Activated CD8-positive, alpha-beta memory T cell treated with anti-CD3 and anti-CD28 coated beads, Interleukin-2, amount 10 ng/mL, durations not matched to agents 7 days and 5 days (primary cell): ENCODE measurements at regions not wholly inside any gene's neighbourhood (a gene's known extent, or its start where the extent isn't known, plus 50 kb on each side); places are given as distances from the start of the nearest gene placed in this dataset.

Source experiments
- ATAC-seq: fragments of 150-1000 bp; cut with Tn5 transposase; one replicate; pipeline ENCODE4 v1.10.0; 2021; ENCODE audit warnings: moderate library complexity
- CTCF ChIA-PET: fragments of 350-600 bp; sonication (Branson Sonifier 250); formaldehyde crosslinking; loops from one replicate; lab custom pipeline; 2021; ENCODE audit warnings: antibody characterized with exemption; lab: Charles Lee
- DNase-seq: peaks from one replicate; pipeline ENCODE4 v3.0.0-alpha.2; 2020
- H3K27ac Mint-ChIP-seq: one replicate; pipeline ENCODE4 v1.8.0; 2021; ENCODE audit warnings: mild to moderate bottlenecking, mixed read lengths
- H3K27me3 Mint-ChIP-seq: one replicate; pipeline ENCODE4 v1.8.0; 2021; ENCODE audit warnings: mixed read lengths
- H3K36me3 Mint-ChIP-seq: one replicate; pipeline ENCODE4 v1.8.0; 2021; ENCODE audit warnings: mild to moderate bottlenecking, mixed read lengths
- H3K4me1 Mint-ChIP-seq: one replicate; pipeline ENCODE4 v1.8.0; 2021; ENCODE audit warnings: mixed read lengths
- H3K4me3 Mint-ChIP-seq: one replicate; pipeline ENCODE4 v1.8.0; 2021; ENCODE audit warnings: mild to moderate bottlenecking, moderate library complexity, mixed read lengths
- H3K9me3 Mint-ChIP-seq: one replicate; pipeline ENCODE4 v1.8.0; 2022; ENCODE audit warnings: low read depth, mixed read lengths

DNA sequence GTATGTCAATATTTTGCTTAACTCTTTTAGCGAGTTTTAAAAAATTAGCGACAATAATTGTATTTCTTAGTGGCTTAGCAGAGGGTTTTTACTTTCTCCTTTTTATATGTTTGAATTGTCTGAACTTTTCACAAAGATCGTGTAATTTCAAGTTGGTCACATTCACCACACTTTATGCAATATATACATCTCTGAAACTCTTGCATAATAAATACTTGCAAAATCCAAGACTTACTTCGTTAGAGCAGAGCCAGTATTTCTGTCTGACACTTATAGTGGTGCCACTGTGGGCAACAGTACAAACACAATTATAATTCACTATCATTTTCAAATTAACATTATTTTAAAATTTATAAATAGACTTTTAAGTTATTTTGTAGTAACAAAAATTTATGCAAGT, 62.0 kb downstream of the SUCNR1 start:
- H3K9me3 Mint-ChIP-seq = no peaks in the 10 kb centered on the region
- no peak for ATAC-seq
- peaks cover 19% of the 10 kb centered on the region for H3K27me3 Mint-ChIP-seq
- no peak overlapping the region for H3K27ac Mint-ChIP-seq
- no peak for DNase-seq
- H3K36me3 Mint-ChIP-seq = no peaks in the 10 kb centered on the region
- H3K4me1 Mint-ChIP-seq = no peaks in the 10 kb centered on the region
- CTCF ChIA-PET = no interaction called here
- no peak overlapping the region for H3K4me3 Mint-ChIP-seq

DNA sequence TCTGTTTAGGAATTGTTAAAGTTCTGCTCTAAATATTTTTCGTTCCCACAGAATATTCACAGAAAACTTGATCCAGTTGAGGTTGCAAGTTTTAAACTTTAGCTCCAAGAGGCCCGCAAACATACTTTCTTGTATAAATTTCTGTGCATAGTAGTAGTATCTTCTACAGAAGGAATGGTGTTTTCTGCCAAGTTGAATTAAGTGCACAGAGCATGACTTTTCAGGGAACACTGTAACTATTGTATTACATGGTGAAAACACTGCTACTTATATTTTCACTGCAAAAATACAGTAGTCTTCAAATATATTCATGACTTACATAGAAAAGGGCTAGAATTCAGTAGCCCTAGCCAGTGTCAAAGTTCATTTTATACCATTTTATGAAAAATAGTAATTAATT, 67.0 kb downstream of the SUCNR1 start:
- Mint-ChIP-seq H3K9me3 (no peaks in the 10 kb centered on the region), H3K27ac (no peak overlapping the region), H3K4me1 (no peaks in the 10 kb centered on the region), H3K36me3 (no peaks in the 10 kb centered on the region), H3K4me3 (no peak overlapping the region), H3K27me3 (peaks cover 33% of the 10 kb centered on the region)
- CTCF ChIA-PET = no interaction called here
- no peak for ATAC-seq
- no peak for DNase-seq

DNA sequence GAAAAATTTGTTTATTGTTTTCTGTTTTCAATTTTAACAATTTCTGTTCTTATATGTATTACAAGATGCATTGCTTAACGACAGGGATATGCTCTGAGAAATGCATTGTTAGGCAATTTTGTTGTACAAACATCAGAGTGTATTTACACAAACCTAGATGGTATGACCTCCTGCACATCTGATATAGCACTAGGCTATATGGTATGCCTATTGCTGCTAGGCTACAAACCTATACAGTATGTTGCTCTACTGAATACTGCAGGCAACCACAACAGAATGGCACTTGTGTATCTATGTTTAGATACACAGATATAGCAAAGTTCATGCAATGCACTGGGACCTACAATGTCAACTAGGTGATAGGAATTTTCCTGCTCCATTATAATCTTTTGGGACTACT, 70.1 kb downstream of the SUCNR1 start:
- CTCF ChIA-PET = no interaction called here
- DNase-seq (no peak), ATAC-seq (no peak)
- H3K27ac Mint-ChIP-seq = no peak overlapping the region
- no peaks in the 10 kb centered on the region for H3K4me1 Mint-ChIP-seq
- H3K36me3 Mint-ChIP-seq = no peaks in the 10 kb centered on the region
- peaks cover 41% of the 10 kb centered on the region for H3K27me3 Mint-ChIP-seq
- no peaks in the 10 kb centered on the region for H3K9me3 Mint-ChIP-seq
- H3K4me3 Mint-ChIP-seq = no peak overlapping the region

DNA sequence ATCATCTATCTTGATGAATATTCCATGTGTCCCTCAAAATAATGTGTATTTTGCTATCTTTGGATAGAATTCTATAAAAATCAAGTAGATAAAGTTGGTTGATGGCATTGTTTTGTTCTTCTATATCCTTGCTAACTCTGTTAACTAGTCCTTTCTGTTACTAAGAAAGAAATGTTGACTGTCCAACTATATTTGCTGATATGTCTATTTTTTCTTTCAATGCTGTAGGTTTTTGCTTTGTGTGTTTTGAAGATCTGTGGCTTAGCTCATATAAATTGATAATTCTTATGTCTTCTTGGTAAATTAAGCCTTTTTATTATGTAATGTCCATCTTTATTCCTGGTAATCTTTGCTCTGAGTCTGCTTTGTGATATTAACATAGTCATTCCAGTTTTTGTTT, 70.9 kb downstream of the SUCNR1 start:
- Mint-ChIP-seq H3K27me3 (peaks cover 37% of the 10 kb centered on the region), H3K9me3 (no peaks in the 10 kb centered on the region), H3K4me1 (no peaks in the 10 kb centered on the region), H3K27ac (no peak overlapping the region), H3K4me3 (no peak overlapping the region), H3K36me3 (no peaks in the 10 kb centered on the region)
- CTCF ChIA-PET = no interaction called here
- ATAC-seq (no peak), DNase-seq (no peak)

DNA sequence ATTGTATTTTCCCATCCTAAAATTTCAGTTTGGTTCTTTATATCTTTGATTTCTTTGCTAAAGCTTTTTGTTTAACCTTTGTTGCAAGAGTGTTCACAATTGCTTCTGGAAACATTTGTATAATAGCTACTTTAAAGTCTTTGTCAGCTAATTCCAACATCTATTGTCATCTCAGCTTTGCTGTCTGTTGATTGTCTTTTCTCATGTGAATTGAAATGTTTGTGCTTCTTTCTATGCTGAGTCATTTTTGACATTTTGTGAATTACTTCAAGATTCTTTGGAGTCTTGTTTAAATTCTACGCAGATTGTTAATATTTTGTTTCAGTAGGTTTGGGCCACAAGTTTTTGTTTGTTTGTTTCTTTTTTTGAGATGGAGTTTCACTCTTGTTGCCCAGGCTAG, 73.2 kb downstream of the SUCNR1 start:
- Mint-ChIP-seq H3K4me3 (no peak overlapping the region), H3K27ac (no peak overlapping the region), H3K36me3 (no peaks in the 10 kb centered on the region), H3K9me3 (no peaks in the 10 kb centered on the region), H3K27me3 (peaks cover 37% of the 10 kb centered on the region), H3K4me1 (no peaks in the 10 kb centered on the region)
- ATAC-seq (no peak), DNase-seq (no peak)
- CTCF ChIA-PET = no interaction called here

DNA sequence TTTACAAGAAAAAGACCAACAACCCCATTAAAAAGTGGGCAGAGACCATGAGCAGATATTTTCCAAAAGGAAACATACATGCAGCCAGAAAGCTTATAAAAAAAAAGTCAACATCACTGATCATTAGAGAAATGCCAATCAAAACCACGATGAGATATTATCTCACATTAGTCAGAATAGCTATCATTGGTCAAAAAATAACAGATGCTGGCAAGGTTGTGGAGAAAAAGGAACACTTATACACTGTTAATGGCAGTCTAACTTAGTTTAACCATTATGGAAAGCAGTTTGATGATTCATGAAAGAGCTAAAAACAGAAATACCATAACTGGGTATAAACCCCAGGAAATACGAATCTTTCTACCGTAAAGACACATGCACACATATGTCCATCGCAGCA, 76.3 kb downstream of the SUCNR1 start:
- H3K27ac Mint-ChIP-seq = no peak overlapping the region
- no peak for DNase-seq
- H3K27me3 Mint-ChIP-seq = peaks cover 38% of the 10 kb centered on the region
- ATAC-seq = no peak
- H3K4me1 Mint-ChIP-seq = no peaks in the 10 kb centered on the region
- H3K4me3 Mint-ChIP-seq = no peak overlapping the region
- no peaks in the 10 kb centered on the region for H3K36me3 Mint-ChIP-seq
- CTCF ChIA-PET = no interaction called here
- H3K9me3 Mint-ChIP-seq = no peaks in the 10 kb centered on the region

DNA sequence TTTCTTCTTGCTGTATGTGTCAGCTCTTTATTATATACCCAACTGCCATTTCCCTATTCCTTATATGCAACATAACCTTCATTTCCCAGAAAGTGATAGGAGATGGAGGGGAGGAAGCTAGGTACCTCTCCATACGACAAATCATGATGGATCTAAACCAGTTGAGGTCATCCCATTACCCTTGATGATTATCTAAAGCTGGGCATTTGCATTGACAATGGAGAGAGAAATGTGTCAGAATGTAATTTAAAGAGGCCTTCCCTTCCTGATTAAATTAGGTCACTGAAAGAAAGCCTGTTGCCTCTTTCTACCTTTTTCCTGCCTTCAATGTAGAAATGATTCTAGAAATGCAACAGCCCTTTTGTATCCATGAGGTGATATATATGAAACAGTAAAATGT, 81.9 kb downstream of the SUCNR1 start:
- H3K9me3 Mint-ChIP-seq = no peaks in the 10 kb centered on the region
- H3K36me3 Mint-ChIP-seq = no peaks in the 10 kb centered on the region
- H3K4me3 Mint-ChIP-seq = no peak overlapping the region
- peaks cover 16% of the 10 kb centered on the region for H3K27me3 Mint-ChIP-seq
- ATAC-seq (no peak), DNase-seq (no peak)
- CTCF ChIA-PET = no interaction called here
- H3K27ac Mint-ChIP-seq = no peak overlapping the region
- H3K4me1 Mint-ChIP-seq = no peaks in the 10 kb centered on the region

DNA sequence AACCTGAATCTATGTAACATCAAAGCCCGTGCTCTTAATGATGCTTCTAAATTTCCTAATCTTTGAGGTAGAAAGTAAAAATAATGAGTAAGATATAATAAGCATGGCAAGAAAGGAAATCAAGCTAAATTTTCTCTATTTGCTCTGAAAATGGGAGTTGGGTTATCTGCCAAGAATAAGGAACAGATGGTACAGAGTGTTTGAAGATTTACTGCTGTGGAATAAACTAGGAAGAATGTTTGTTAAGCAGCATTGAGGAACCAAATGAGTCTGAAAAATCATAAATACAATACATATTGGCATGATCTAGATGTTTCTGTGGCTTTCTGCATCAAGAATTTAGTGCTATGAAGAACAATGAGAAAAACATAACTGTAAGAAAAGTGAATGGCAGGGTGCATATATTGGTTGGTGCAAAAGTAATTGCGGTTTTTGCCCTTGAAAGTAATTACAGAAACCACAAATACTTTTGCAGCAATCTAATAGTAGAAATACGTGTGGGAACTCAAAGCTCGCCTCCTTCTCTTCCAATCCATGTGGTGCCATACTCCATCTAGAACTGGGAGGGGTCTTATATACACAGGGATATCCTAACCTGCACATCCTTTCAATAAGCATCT, 87.6 kb downstream of the SUCNR1 start:
- H3K4me1 Mint-ChIP-seq = no peaks in the 10 kb centered on the region
- H3K36me3 Mint-ChIP-seq = no peaks in the 10 kb centered on the region
- H3K9me3 Mint-ChIP-seq = no peaks in the 10 kb centered on the region
- H3K4me3 Mint-ChIP-seq = no peak overlapping the region
- no peak for ATAC-seq
- no peak overlapping the region for H3K27ac Mint-ChIP-seq
- no peak for DNase-seq
- peaks cover 4% of the 10 kb centered on the region for H3K27me3 Mint-ChIP-seq
- CTCF ChIA-PET = no interaction called here

DNA sequence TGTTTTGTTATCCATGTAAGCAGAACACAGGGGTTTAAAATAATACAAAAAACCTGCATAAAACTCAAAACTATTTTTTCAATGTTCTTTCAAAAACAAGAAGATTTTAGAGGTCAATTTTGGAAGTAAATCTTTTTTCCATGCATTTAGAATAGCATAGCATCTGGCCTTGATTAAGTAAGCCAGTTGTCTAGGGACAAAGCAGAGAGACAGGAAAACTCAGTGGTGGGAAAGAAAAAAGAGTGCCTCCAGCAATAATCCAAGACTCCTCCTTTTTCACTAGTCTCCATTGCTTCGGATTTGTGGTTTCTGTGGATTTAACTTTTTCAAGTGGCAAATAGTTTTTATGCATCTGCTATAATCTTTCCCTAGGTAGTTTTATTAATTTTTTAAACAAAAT, 88.9 kb downstream of the SUCNR1 start:
- Mint-ChIP-seq H3K36me3 (no peaks in the 10 kb centered on the region), H3K27ac (no peak overlapping the region), H3K4me1 (no peaks in the 10 kb centered on the region), H3K4me3 (no peak overlapping the region), H3K9me3 (no peaks in the 10 kb centered on the region), H3K27me3 (peaks cover 5% of the 10 kb centered on the region)
- ATAC-seq (no peak), DNase-seq (no peak)
- CTCF ChIA-PET = no interaction called here

DNA sequence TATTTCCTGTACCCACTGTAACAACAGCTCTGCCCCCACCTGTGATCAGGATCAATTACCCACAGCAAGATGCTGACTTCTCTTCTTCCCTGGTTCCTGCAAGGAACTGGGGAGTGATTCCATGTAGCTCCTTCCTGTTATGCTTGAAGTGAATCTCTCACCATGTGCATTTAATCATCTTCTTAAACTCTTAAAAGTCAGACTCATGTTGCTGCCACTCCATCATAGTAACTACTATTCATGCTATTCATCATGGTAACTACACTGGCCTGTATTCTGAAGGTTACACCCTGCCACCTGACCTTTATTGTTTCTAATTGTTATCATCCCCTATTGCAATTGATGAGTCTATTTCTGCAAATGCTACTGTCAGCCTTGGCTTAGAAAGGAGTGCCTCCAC, 89.5 kb downstream of the SUCNR1 start:
- no peaks in the 10 kb centered on the region for H3K4me1 Mint-ChIP-seq
- H3K9me3 Mint-ChIP-seq = no peaks in the 10 kb centered on the region
- H3K27me3 Mint-ChIP-seq = peaks cover 5% of the 10 kb centered on the region
- CTCF ChIA-PET = no interaction called here
- H3K36me3 Mint-ChIP-seq = no peaks in the 10 kb centered on the region
- H3K27ac Mint-ChIP-seq = no peak overlapping the region
- ATAC-seq = no peak
- DNase-seq = no peak
- no peak overlapping the region for H3K4me3 Mint-ChIP-seq

DNA sequence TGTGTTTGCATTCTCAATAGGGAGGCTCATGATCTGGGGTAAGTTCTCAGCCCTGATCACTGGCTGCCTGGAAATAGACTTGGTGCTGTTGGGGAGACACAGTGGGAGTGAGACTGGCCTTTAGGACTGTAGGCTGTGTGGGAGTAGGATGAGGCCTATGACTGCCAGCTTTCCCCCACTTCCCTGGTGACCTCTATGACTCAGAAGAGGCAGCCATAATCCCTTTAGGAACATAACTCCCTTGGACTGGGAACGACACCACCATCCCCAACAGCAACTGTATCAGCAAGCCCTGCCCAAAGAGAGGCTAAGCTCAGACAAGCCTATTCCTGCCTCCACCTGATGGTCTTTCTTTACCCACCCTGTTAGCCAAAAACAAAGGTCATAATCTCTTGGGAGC, 91.3 kb downstream of the SUCNR1 start:
- Mint-ChIP-seq H3K27me3 (peaks cover 5% of the 10 kb centered on the region), H3K27ac (no peak overlapping the region)
- CTCF ChIA-PET = no interaction called here

DNA sequence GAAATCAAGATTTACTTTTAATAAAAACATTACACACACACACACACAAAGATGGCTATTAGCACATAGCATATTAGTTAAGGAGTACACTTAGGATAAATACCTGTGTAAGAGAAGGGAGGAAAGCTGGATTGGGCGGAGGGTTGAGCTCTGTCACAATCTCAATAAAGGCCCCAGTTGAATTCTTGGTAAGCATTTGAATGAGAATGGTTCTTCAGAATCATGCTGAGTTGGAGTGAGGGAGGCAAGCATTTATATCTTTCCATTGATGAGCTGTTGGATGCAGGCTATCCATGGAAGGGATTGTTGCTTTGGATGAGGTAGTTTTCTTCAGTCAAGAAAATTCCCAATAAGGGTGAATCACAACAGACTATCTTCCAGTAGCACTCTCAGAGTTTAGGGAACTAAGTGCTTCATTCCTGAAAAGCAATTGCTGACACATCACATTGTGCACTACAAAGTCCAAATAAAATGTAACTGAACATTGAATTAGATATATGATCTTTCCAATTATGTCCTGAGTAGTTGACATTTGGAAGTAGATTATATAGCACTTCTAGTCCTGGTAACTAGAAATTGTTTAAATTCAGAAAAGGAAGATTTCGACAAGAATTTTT, 95.7 kb downstream of the SUCNR1 start:
- Mint-ChIP-seq H3K4me1 (no peaks in the 10 kb centered on the region), H3K27me3 (peaks cover 5% of the 10 kb centered on the region), H3K9me3 (no peaks in the 10 kb centered on the region), H3K4me3 (no peak overlapping the region), H3K36me3 (no peaks in the 10 kb centered on the region), H3K27ac (no peak overlapping the region)
- CTCF ChIA-PET = no interaction called here
- DNase-seq (no peak), ATAC-seq (no peak)

More for the DNA sequence above, 91.3 kb downstream of the SUCNR1 start:
- H3K9me3 Mint-ChIP-seq = no peaks in the 10 kb centered on the region
- H3K4me3 Mint-ChIP-seq = no peak overlapping the region
- H3K36me3 Mint-ChIP-seq = no peaks in the 10 kb centered on the region
- H3K4me1 Mint-ChIP-seq = no peaks in the 10 kb centered on the region
- DNase-seq (no peak), ATAC-seq (no peak)

DNA sequence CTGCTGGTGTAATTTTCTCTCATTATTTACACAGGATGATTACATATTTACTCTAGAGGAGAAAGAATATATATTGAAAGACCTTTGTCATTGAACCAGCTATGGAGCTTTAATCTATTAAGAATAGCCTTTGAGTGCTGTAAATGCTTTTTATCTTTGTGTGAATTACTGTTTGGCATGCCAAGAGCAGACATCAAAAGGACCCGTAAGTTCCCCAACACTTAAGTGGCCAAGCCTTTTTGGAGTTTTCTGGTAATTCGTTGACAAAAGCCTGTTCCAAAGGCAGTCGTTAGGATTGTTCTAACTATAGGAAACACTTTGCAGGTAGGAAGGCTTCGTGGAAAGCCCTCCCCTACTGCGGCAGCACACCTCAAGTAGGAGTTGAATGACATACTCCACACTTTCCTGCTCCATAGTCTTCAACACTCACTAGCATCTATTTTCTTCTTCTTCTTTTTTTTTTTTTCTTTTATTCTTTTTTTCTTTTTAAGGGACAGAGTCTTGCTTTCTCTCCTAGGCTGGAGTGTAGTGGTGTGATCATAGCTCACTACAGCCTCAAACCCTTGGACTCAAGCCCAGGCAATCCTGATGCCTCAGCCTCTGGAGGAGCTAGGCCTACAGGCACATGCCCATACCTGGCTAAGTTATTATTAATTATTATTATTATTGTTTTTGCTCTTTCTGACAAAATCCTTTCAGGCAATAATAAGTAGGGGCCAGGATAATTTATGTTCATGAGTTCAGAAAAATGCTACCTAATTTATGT, 98.6 kb downstream of the SUCNR1 start:
- H3K4me1 Mint-ChIP-seq = peaks cover 2% of the 10 kb centered on the region
- peaks cover 3% of the 10 kb centered on the region for H3K27me3 Mint-ChIP-seq
- DNase-seq (no peak), ATAC-seq (no peak)
- H3K4me3 Mint-ChIP-seq = no peak overlapping the region
- no peaks in the 10 kb centered on the region for H3K9me3 Mint-ChIP-seq
- CTCF ChIA-PET = no interaction called here
- no peak overlapping the region for H3K27ac Mint-ChIP-seq
- no peaks in the 10 kb centered on the region for H3K36me3 Mint-ChIP-seq

DNA sequence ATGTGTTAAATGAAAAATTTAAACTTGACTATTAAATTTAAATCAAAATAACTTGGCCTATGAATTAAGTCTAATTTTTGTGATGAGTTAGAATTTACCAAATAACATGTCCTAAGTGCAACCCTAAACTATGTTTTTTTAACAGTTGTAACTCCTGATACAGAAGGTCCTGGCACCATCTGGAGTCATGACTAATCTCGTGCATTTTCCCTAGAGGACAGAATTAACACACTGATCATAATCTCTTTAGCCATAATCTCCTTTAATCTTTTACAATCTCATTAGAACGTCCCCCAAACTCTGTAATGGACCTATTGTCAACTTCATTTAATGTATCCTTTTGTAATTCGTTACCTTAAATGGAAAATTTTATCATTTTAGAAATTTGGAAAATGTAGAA, 100.6 kb downstream of the SUCNR1 start:
- CTCF ChIA-PET = no interaction called here
- H3K9me3 Mint-ChIP-seq = no peaks in the 10 kb centered on the region
- DNase-seq (no peak), ATAC-seq (no peak)
- no peak overlapping the region for H3K27ac Mint-ChIP-seq
- H3K36me3 Mint-ChIP-seq = no peaks in the 10 kb centered on the region
- H3K4me3 Mint-ChIP-seq = no peak overlapping the region
- peaks cover 2% of the 10 kb centered on the region for H3K4me1 Mint-ChIP-seq
- H3K27me3 Mint-ChIP-seq = no peaks in the 10 kb centered on the region
